Keratinocyte (primary cell): ENCODE measurements at regions not wholly inside any gene's neighbourhood (a gene's known extent, or its start where the extent isn't known, plus 50 kb on each side); places are given as distances from the start of the nearest gene placed in this dataset.

ENCODE experiments used
- CTCF ChIP-seq, 3 experiments: IDR thresholded peaks in 1 of 3; conservative IDR thresholded peaks in 1 of 3; optimal IDR thresholded peaks in 1 of 3; 2 replicates in 2 of 3; 3 replicates in 1 of 3; pipeline versions ENCODE3 to v1.5.1; 2011; ENCODE audit warnings: low read length in 3 of 3, mild to moderate bottlenecking in 3 of 3, moderate library complexity in 2 of 3, control low read depth in 1 of 3, inconsistent platforms in 1 of 3; ENCODE audit not compliant: insufficient read depth in 2 of 3; ENCODE audit errors: extremely low read depth in 1 of 3
- EZH2 ChIP-seq: IDR thresholded peaks from one replicate; pipeline ENCODE4 v1.6.1; 2012; ENCODE audit warnings: inconsistent platforms, mild to moderate bottlenecking, low read length, moderate library complexity

DNA sequence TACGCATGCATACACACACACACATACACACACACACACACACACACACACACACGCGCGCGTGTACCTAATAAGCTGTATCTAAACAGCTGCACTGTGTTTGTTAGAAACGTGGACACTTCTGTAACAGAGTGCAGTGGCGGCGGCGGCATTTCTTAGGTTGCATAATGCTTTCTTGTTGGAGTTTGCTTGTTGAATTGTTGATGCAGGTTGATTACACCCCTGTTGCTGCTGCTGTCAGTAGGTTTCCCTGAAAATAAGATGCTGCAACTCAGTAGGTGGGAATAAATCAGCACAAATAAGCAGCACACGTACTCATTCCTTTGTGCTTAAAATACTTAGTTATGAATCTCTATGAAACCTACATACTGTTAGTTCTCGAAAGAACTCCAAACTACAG is 479.2 kb downstream of the LIG4 start:
- no peak for TF ChIP-seq CTCF (optimal IDR thresholded peaks at IDR 0.05 in 1 of 3, IDR thresholded peaks at IDR 0.05 in 1 of 3, conservative IDR thresholded peaks at IDR 0.05 in 1 of 3; ENCODE audit: extremely low read depth in 1 of 3, insufficient read depth in 2 of 3, low read length in 3 of 3)
- no peak for TF ChIP-seq EZH2
